Vagina (tissue), 2 donors: ENCODE measurements at regions not wholly inside any gene's neighbourhood (a gene's known extent, or its start where the extent isn't known, plus 50 kb on each side); places are given as distances from the start of the nearest gene placed in this dataset.

Experiments used
- POLR2A ChIP-seq, 2 donors: fragments of 450-650 bp; IDR thresholded peaks; one replicate each; pipeline ENCODE4 v1.6.1; 2017; ENCODE audit warnings: antibody characterized with exemption in 2 of 2, mild to moderate bottlenecking in 2 of 2, moderate library complexity in 2 of 2
- TF ChIP-seq, protein P1 (sequence below), 3 experiments: fragments of 450-650 bp in 2 of 3; fragments of 200-600 bp in 1 of 3; sonication (generic) in 1 of 3; IDR thresholded peaks; one replicate each; pipeline ENCODE4 v1.5.1; 2017 to 2019; ENCODE audit warnings: antibody characterized with exemption in 3 of 3, mild to moderate bottlenecking in 2 of 3, moderate library complexity in 2 of 3

DNA sequence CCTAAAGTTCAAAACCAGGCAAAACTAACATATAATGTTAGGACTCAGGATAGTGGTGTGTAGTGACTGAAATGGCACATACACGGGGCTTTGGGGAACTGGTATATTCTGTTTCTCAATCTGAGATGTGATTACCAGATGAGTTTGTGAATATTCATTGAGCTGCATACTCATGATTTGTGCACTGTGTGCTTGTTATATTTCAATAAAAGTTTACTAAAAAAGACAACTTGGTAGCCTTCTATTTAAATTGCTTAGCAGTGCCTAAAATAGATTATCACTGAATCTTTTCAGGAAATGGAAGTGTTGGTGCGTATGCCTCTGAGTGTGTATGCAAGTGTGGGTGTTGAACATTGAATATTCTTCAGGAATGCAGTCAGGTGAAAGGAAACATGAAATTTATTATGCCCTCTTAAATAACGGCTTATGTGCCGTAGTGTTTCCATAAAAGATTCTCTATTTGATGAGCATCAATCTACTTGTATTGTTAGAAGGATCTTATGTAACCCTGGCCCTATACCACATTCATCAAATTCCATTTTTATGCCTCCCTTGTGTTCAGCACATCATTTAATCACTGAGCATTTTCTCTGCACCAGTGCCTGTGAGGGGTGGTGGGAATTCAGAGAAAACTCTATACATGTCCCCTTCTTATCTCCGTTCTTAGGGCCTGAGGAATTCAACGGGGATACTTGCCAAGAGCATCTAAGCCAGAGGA, 82.6 kb upstream of the AUTS2 start:
- TF ChIP-seq, protein P1, sequence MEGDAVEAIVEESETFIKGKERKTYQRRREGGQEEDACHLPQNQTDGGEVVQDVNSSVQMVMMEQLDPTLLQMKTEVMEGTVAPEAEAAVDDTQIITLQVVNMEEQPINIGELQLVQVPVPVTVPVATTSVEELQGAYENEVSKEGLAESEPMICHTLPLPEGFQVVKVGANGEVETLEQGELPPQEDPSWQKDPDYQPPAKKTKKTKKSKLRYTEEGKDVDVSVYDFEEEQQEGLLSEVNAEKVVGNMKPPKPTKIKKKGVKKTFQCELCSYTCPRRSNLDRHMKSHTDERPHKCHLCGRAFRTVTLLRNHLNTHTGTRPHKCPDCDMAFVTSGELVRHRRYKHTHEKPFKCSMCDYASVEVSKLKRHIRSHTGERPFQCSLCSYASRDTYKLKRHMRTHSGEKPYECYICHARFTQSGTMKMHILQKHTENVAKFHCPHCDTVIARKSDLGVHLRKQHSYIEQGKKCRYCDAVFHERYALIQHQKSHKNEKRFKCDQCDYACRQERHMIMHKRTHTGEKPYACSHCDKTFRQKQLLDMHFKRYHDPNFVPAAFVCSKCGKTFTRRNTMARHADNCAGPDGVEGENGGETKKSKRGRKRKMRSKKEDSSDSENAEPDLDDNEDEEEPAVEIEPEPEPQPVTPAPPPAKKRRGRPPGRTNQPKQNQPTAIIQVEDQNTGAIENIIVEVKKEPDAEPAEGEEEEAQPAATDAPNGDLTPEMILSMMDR (IDR thresholded peaks at IDR 0.05): no peak
- TF ChIP-seq POLR2A (IDR thresholded peaks at IDR 0.05): no peak
